Coronary artery (tissue), 2 donors: ENCODE measurements at regions not wholly inside any gene's neighbourhood (a gene's known extent, or its start where the extent isn't known, plus 50 kb on each side); places are given as distances from the start of the nearest gene placed in this dataset.

ENCODE experiments used
- DNase-seq: peaks from one replicate; pipeline ENCODE4 v3.0.0-alpha.2; 2017; ENCODE audit warnings: low spot score
- H3K27ac ChIP-seq, 2 donors: fragments of 200-600 bp; sonication (generic); one replicate each; pipeline ENCODE4 v1.5.1; 2016 to 2019
- H3K4me3 ChIP-seq: fragments of 200-600 bp; sonication (generic); 2 replicates; pipeline ENCODE4 v1.5.1; 2016; ENCODE audit warnings: mild to moderate bottlenecking, moderate library complexity
- TF ChIP-seq, protein P1 (sequence below): fragments of 200-600 bp; sonication (generic); IDR thresholded peaks from one replicate; pipeline ENCODE4 v1.5.1; 2019; ENCODE audit warnings: antibody characterized with exemption

DNA sequence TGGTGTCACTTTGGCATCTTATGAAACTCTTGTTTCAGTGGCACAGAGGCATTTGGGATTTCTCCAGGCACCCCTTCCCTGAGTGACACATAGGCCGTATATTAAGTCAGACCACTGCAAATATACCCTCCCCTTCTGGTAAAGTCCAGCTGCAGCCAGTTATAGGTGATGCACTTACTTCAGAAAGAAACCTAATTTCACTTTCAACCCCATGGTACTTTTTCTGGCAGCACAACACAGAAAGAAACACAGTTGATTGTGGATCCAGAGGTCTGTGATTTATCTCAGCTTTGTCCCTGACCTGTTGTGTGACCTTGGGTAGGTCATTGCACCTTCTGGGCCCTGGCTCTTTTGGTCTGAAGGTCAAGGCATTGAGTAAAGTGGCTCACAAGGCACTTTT is 173.2 kb downstream of the BUB3 start:
- TF ChIP-seq, protein P1, sequence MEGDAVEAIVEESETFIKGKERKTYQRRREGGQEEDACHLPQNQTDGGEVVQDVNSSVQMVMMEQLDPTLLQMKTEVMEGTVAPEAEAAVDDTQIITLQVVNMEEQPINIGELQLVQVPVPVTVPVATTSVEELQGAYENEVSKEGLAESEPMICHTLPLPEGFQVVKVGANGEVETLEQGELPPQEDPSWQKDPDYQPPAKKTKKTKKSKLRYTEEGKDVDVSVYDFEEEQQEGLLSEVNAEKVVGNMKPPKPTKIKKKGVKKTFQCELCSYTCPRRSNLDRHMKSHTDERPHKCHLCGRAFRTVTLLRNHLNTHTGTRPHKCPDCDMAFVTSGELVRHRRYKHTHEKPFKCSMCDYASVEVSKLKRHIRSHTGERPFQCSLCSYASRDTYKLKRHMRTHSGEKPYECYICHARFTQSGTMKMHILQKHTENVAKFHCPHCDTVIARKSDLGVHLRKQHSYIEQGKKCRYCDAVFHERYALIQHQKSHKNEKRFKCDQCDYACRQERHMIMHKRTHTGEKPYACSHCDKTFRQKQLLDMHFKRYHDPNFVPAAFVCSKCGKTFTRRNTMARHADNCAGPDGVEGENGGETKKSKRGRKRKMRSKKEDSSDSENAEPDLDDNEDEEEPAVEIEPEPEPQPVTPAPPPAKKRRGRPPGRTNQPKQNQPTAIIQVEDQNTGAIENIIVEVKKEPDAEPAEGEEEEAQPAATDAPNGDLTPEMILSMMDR, result no peak
- no peak overlapping the region for H3K27ac ChIP-seq
- no peak for DNase-seq
- no peak overlapping the region for H3K4me3 ChIP-seq

DNA sequence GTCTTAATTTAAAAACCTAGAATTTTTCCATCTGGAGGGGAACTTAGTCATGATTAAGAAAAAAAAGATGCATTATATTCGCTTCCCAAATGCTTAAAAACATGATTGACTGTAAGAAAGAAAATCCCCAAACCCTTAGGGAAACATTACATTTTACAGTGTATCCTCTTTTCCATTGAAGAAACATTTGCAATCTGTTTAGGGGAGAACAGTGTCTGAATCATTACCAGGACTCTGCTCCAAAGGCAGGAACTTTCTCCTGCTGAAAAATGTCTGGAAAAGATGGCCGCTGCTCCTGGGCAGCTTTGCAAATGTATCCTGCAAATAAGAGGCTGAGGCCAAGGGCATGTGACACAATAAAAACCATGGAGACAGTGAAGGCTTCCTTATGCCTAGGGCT is 173.7 kb downstream of the BUB3 start:
- no peak overlapping the region for H3K4me3 ChIP-seq
- DNase-seq, result no peak
- TF ChIP-seq, protein P1, result no peak
- no peak overlapping the region for H3K27ac ChIP-seq

DNA sequence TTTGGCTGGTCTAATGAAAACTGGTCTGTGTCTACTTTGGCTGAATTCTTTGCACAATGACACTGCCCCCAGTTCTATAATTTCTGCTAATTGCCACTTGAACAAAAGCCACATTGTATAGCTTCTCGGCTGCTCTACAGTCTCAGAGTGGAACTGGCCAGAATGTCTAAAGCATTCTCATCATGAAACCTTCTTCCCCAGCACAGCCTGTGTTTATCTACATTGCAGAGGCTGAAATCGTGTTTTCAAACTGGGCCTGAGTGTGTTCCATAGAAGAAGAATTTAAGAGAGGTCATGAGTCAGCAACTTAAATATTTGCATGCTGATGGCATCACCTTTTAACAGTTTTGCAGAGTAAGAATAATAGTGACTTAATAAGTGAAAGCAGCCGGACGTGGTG is 177.2 kb downstream of the BUB3 start:
- no peak for DNase-seq
- Histone ChIP-seq H3K4me3 (no peak overlapping the region), H3K27ac (no peak overlapping the region)
- TF ChIP-seq, protein P1, result no peak

DNA sequence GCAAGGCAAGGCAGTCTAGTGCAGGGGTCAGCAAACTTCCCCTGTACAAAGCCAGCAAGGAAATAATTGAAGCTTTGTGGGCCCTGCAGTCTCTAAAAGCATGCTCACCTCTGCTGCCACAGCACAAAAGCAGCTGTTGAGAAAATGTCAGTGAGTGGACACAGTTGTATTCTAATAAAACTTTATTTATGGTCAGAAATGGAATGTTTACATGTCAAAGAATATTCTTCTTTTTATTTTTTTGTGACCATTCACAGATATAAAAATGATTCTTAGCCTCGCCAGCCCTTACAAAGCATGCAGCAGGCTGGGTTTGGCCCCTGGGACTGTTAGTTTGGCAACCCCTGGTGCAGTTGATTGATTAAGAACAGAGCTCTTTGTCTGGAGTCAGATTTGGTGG is 192.4 kb downstream of the BUB3 start:
- TF ChIP-seq, protein P1, result no peak
- H3K27ac ChIP-seq, result no peak overlapping the region
- DNase-seq, result no peak

DNA sequence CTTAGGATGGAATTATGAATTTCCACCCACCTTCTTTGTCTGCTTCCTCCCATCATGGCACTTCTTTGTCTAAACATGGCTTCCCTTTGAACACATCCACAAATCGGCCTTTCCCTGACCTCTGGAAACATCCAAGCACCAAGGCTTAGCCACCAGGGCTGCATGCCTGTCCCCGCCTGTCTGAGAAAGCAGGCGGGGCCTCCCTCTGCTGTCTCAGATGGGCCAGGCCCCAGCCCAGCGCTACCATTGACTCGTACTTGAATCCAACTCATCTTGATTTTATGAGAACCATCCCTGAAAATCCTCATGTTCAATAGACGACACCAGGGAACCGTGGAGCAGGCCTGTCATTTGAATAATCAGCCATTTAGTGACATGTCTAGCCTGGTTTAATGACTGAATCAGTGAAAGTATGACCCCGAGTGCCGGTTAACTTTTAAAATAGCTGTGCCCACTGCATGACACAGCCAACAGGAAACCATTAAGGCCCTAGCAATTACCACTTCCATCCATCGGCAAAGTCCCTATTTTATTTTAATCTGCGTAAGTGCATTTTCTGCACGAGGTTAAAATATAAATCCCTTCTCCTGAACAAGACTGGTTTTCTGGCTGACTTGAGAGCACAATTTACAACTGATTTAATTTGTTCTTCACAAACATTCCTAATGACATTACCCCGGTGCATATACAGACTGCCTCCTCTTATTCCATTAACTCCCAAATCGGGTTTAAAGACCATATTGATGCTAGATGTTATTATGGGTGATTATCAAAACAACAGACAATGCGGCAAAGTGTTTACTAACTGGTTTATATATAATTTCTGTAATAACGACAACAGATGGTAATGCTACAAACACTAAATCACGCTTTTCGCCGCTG is 194.7 kb downstream of the BUB3 start:
- TF ChIP-seq, protein P1, result no peak
- no peak overlapping the region for H3K27ac ChIP-seq
- DNase-seq, result no peak
- H3K4me3 ChIP-seq, result no peak overlapping the region

More for the DNA sequence above, 192.4 kb downstream of the BUB3 start:
- H3K4me3 ChIP-seq, result no peak overlapping the region

DNA sequence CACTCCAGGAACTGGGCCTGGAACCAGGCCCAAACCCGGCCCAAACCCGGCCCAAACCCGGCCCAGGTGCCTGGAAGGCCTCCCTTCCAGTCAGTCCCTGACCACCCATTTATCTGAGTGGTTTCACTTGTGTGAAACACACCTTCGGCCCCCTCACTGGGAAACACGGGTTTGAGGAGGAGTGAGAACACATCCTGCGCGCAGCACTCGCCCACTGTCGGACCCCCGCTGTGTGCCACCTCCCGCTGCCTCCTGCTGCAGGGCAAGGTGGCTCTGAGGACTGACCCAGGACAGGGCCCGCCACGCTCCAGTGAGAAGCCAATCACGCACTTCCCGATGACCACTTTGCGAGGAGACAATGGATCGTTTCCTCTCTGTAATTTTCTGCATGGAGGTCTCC is 197.5 kb downstream of the BUB3 start:
- TF ChIP-seq, protein P1, result no peak
- no peak for DNase-seq

DNA sequence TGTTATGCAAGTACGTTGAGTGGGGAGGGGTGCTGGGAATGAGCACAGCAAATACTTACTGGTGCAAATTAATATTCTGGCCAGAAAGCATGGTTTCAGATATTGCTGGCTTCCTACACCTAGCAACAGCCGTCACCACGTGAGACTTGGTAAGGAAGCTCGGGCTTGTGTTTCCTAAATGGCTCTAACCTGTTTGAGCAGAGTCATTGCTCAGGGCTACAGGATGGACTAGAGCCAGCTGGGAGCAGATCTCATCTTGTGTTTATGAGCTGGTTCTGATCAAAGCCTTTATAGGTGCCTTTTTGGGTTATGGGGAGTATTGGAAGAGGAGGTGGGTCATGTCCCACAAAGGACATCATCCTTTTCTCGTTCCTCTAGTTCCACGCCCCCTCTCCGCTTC is 200.3 kb downstream of the BUB3 start:
- no peak for DNase-seq
- Histone ChIP-seq H3K27ac (no peak overlapping the region), H3K4me3 (no peak overlapping the region)
- TF ChIP-seq, protein P1, result no peak

More for the DNA sequence above, 197.5 kb downstream of the BUB3 start:
- no peak overlapping the region for H3K4me3 ChIP-seq
- H3K27ac ChIP-seq, result no peak overlapping the region
